HG03432 (cell line): ENCODE measurements at regions not wholly inside any gene's neighbourhood (a gene's known extent, or its start where the extent isn't known, plus 50 kb on each side); places are given as distances from the start of the nearest gene placed in this dataset.

ENCODE experiments used
- ATAC-seq: cut with Tn5 transposase; IDR thresholded peaks from one replicate; pipeline ENCODE4 v1.9.1; 2021; ENCODE audit warnings: mild to moderate bottlenecking, moderate library complexity; ENCODE audit not compliant: unreplicated experiment

DNA sequence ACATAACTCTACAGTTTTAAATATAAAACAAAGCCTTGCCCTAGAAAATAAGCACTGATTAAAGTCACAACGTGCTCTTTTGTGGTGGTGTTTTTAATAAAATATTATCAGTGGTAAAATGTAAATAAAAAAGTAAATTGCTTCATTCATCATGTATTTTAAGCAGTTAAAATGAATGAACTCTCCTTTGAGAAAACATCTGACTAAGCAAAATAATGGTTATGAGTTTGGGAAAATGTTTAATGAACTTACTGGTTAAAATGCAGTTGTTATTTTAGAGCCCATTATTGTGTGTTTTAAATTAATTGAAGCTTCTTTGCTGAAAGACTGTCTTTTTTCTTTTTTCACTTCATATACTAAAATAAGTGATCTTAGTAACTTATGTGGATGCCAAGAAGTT lies 1007.5 kb upstream of the ARRDC3 start:
- ATAC-seq, result no peak

DNA sequence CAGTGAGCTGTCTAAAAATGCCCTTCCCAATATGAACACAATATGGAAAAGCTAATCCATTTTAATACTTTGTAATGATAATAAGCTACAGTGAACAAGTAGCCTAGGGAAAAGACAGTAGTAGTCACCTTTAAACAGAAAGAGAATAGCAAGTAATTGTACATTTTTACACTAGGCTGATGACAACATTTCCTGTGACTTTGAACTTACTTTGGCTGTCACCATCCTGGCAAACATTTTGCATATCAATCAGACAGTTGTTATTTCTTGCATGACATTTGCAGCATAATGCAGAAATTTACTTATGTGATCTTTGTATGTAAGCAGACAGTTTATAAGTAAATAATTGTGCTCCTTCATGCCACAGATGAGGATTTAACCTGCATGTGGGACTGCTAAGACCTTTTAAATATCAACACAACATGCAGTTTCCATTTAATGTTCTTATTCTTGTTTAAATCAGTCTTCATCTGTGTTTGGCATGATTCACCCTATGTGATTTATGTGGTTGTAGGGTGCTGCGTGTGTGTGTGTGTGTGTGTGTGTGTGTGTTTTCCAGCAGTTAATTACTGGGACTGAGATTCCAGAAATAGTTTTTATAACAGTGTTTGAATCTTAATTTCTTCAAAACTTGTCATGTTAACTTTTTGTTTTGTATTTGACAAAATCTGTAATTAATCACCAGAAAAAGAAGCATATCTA lies 997.1 kb upstream of the ARRDC3 start:
- no peak for ATAC-seq

GRCh38 chr5:92378966-92379611 lies 996.0 kb upstream of the ARRDC3 start:
- no peak for ATAC-seq

DNA sequence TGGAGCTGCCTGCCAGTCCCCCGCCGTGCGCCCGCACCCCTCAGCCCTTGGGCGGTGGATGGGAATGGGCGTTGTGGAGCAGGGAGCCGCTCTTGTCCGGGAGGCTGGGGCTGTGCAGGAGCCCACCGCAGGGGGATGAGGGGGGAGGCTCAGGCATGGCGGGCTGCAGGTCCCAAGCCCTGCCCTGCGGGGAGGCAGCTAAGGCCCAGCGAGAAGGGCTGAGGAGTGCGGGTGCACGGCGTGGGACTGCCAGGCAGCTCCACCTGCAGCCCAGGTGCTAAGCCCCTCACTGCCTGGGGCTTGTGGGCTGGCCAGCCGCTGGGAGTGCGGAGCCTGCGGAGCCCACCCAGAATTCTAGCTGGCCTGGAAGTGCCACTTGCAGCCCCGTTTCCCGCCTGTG lies 991.7 kb upstream of the ARRDC3 start:
- no peak for ATAC-seq

DNA sequence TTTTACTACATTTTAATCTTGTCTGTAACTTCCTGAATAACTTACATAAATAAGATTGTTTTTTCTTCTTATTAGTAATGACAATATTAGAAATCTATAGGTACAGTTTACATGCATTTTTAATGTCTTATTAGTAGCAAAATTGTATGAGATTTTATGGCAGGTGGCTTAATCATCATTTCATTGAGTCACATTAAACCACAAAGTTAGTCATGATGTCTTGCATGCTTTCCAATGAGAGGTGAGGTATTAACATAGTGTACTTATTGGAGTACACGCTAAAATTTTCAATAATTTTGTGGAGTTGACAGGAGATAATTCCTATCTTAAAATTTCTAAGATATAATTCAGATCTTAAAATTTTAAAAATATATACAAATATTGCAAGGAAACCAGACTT lies 989.6 kb upstream of the ARRDC3 start:
- ATAC-seq, result no peak

DNA sequence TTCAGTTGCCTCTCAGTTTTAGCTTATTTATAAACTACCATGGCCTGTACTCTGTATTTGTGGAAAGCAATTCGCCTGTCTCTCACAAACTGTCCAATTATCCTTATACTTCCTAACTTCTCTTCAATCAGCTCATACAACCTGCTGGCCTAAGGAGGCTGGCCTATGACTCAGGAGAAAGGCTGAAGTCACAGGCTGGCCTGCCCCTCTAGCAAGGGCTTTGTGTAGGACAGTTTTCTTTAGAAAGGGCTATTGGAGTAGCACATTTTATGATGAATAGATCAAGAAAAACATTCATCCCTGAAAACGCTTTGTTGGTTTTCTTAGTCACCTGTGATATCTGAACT lies 988.7 kb upstream of the ARRDC3 start:
- ATAC-seq, result no peak

DNA sequence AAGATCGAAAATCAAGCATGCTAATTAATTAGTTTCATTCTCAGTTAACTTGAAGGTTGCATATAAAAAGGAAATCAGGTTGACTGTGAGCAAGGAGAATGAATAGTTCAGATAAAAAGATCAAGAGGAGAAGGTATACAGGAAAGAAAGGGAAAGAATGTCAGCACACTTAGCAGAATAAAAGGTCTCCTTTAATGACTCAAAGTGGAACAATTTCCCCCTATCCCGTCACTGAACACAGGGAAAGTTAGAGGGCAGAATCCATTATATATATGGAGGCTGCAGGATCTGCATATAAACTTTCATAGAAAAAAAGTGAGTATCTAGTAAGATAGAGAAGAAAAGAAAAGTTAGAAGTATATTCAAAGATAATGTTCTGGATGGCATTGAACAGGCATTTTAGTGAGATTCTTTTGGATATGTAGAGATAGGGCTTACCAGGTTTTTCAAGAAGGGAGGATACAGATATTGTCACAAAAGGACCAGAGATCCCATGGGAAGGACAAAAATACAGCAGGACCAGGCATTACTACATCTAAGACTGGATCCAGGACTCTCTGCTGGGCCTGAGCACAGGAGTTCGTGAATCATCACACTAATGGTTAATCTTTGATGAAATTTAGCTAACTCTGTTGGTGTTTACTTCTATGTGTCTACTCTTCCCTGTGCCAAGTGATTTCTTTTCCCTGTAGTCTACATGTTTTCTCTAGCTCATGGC lies 988.2 kb upstream of the ARRDC3 start:
- ATAC-seq, result no peak

DNA sequence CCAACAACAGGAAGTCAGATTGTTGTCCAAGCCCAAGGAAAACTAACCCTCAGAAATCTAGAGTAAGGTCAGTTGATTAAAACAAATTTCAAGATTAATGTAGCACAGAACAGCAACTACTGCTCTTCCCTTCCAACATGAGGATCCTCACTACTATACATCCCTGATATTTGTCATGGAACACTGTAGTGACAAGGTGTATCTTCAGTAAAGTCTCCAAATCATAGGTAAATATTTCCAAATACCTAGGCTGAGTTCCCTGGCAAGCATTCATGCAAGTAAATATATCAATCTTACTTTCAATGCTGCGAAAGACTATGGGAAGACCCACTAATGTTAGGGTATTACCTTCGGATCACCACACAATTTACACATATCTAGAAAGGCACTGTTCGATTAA lies 986.9 kb upstream of the ARRDC3 start:
- no peak for ATAC-seq

GRCh38 chr5:92369587-92369986 lies 986.5 kb upstream of the ARRDC3 start:
- no peak for ATAC-seq

DNA sequence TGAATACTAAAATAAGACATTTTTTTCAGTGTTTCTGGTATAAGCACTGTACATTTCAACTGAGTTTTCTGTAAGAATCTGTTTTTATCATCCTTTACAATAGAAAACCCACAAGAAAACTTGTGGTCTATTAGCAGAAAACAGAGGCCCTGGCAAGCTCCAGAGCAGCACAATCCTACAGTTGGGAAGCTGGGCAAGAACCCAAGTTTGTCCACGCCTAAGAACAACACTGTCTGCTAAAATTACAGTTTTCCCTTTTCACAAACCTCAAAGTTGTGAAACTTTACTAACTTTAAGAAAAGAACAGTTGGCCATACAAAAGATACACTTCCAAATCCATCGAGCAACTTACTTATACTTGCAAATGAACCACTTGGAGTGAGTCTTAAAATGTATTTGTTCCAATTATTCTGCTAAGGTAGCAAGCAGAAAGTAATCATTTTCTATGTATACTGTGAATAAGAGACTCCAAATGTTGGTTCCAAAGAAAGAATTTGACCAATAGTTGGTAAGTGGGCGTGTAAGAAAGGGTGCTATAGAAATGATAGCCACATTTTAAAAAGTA lies 982.0 kb upstream of the ARRDC3 start:
- no peak for ATAC-seq

DNA sequence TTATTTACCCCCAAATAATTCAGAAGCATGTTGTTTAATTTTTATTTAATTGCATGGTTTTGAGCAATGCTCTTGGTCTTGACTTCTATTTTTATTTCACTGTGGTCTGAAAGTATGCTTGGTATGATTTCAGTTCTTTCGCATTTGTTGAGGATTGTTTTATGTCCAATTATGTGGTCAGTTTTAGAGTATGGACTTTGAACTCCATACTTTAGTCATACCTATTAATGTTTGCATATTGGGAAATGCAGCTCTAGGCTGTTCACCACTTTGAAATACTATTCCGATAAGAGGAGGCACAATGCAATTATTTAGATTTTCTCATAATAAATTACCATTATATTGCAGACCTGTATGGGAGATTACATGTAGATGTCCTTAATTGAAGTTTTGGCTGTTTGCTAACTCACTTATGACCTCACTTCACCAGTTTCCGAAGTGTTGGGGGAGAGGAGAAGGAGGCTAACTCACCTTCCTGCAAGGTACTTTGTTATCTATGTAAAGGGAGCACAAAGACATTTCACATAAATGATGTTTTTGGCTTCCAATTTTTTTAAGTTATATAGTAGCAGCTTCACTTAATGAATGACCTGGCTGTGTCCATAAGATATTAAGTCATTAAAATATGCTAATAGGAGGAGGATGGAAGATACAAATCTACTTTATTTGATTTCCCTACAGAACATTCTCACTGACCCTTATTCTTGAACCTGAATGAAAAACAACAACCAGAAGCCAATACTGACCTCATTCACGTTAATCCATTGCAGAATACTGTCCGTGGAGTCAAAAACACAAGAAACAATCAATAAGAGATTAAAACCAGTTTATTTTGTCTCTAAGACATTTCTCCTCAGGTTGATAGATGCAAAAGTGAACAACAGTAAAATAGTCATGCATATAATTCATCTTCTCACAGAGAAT lies 970.3 kb upstream of the ARRDC3 start:
- no peak for ATAC-seq

- ATAC-seq, result no peak
Observed at GRCh38 chr5:92337772-92338234, 954.7 kb upstream of the ARRDC3 start.

DNA sequence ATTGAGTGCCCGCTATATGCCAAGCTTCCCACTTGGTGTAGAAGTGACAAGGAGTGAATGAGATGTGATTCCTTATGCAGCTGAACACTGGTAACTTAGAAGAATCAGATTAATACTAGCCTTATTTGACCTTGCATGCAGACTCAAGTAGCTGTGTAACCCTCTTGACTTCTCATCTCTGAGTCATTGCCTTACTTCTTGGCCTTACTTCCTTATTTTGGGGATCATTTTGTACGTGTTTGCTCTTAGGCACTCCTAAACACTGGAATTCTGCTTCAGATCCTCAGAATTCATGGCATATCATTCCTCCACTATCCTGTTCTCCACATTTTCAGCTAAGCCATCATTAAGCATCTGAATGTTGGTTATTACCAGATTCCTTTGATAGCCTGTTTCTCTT lies 948.9 kb upstream of the ARRDC3 start:
- peak; percentile 68 for ATAC-seq

- ATAC-seq, result no peak
Observed at GRCh38 chr5:92330365-92330764, 947.2 kb upstream of the ARRDC3 start.

DNA sequence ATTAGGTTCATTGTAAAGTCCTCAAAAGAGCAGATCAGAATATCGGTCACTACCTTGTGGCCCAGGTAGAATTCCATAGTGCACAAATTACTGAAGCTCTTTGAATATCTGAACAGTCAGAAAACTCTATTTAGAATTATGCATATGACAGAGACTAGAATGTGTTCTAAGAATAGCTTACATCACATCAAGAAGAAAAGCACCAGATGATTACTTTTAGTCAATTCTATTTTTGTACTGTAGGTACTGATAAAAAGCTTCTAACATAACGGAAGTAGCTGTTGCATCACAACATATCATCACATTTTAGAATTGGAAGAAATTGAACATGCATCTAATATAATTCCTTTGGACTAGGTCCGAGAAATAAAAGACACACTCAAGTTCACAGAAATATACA lies 946.6 kb upstream of the ARRDC3 start:
- no peak for ATAC-seq

DNA sequence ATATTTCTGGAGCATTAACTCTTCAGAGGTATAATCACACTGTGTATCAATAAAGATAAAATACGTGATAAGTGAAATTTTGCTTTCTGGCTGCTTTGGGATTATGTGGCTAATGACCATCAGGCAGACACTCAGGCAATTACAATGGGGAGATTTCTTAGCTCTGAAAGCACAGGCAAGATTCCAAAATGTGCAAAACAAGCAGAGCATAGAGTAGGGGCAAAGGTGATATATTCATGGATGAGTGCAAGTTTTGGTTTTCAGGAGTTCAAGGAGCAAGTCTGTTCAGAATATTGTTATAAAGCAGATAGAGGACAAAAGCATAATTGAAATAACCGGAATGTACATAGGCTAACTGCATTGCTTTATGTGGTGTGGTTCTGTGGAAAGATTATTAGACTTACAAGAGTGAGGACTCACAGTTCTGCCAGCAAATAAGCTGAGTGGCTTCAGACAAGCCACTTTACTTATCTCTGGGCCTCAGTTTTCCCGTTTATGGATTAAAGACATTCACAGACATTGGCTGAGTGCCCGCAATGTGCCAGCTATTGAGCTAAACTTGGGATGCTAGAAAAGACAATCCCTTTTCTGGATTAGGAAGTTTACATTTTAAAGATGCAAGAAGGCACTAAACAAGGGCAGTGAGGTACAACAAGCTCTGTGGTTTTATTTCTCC lies 945.6 kb upstream of the ARRDC3 start:
- no peak for ATAC-seq

- ATAC-seq, result no peak
Observed at GRCh38 chr5:92320446-92320845, 937.3 kb upstream of the ARRDC3 start.

DNA sequence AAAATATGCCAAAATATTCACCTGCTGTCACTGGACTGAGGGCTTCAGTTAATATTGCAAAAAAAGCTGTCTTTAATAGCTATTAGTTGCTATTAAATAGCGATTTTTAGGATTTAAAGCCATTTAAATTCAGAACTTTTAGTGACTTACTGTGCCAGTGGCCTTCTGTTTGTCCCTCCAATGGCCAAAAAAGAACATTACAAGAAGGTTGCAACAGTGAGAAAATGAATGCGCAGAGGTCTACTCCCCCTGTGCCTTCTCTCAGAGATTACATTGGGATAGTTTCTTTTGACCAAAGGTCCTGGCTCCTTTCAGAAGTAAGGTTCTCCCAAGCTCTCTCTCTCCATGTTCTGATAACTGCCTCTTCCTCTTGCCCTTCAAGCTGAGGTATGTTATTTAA lies 930.3 kb upstream of the ARRDC3 start:
- no peak for ATAC-seq

DNA sequence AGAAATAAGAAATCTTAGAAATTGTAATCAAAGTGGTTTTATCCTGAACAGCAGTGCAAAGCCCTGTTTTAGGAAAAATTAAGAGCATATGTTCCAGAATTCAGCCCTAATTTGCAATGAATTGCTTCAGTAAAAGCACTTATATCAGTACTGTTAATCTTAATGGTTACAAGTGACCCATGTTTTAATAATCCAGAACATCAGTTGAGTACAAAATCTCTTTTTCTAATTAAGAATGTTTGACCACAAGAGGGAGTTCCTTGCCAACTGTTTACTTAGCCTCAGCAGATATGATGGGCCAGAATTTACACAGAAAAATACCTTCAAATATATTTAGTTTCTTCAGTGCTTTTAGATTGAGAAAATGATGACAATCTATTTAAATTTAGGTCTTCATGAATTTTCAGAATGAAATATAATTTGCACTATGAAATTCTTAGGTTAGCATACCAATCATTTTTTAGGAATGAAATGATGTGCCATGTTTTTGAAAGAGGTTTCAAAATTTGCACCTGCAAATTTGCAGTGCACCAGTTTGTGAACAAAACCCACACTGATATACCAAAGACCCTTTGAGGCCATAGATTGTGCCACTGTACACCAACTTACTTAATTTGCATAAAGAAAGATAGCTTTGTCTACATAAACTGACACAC lies 926.3 kb upstream of the ARRDC3 start:
- peak; percentile 66 for ATAC-seq

GRCh38 chr5:92308679-92309078 lies 925.6 kb upstream of the ARRDC3 start:
- no peak for ATAC-seq
